ENCODE measurements at regions not wholly inside any gene's neighbourhood (a gene's known extent, or its start where the extent isn't known, plus 50 kb on each side); places are given as distances from the start of the nearest gene placed in this dataset.

- Histone ChIP-seq H3K23me2 (ENCODE audit: low read depth, low read length) (no peaks in the 10 kb centered on the region), H4K8ac (ENCODE audit: extremely low read depth, insufficient read depth, low read length) (no peak overlapping the region), H3K4me3 (ENCODE audit: extremely low read depth in 1 of 4, insufficient read depth in 2 of 4, low read depth in 3 of 4, low read length in 4 of 4) (no peak overlapping the region), H3K36me3 (ENCODE audit: control insufficient read depth in 2 of 4, insufficient read depth in 4 of 4, low read length in 3 of 4) (no peaks in the 10 kb centered on the region), H3K4ac (replicated peaks; ENCODE audit: insufficient read length, low read depth, low read length) (no peak overlapping the region), H3K27me3 (replicated peaks in 1 of 4; ENCODE audit: control insufficient read depth in 3 of 4, extremely low read depth in 1 of 4, insufficient read depth in 3 of 4, low read length in 3 of 4) (peaks cover 0 to 1% (median 0%) of the 10 kb centered on the region in 4 experiments; a peak in 1 of 7 replicates), H2AFZ (ENCODE audit: low read length) (no peak overlapping the region), H3K23ac (ENCODE audit: insufficient read length) (no peak overlapping the region), H3K56ac (replicated peaks; ENCODE audit: insufficient read length, low read depth, low read length) (no peak overlapping the region), H4K20me1 (replicated peaks in 1 of 2; ENCODE audit: control insufficient read depth in 1 of 2, insufficient read depth in 2 of 2, low read length in 2 of 2) (no peaks in the 10 kb centered on the region), H2AK5ac (ENCODE audit: low read depth, low read length) (no peak overlapping the region), H4K91ac (replicated peaks; ENCODE audit: insufficient read length, low read length) (no peak overlapping the region), H3K4me1 (replicated peaks in 1 of 4; ENCODE audit: control insufficient read depth in 3 of 4, insufficient read depth in 4 of 4, low read length in 3 of 4) (no peaks in the 10 kb centered on the region), H3K27ac (ENCODE audit: low read depth, low read length) (no peak overlapping the region), H3K14ac (ENCODE audit: insufficient read length) (no peak overlapping the region), H3K79me2 (ENCODE audit: control insufficient read depth in 1 of 2, insufficient read depth in 2 of 2, low read length in 2 of 2) (no peaks in the 10 kb centered on the region), H2BK20ac (ENCODE audit: low read length) (no peak overlapping the region), H3K9ac (replicated peaks in 1 of 4; ENCODE audit: extremely low read depth in 1 of 4, low read depth in 3 of 4, low read length in 3 of 4) (no peak overlapping the region), H3K9me3 (ENCODE audit: insufficient read depth in 2 of 2, low read depth in 1 of 2, low read length in 1 of 2) (no peaks in the 10 kb centered on the region), H3K79me1 (ENCODE audit: low read depth, low read length) (no peaks in the 10 kb centered on the region), H3K4me2 (ENCODE audit: insufficient read depth in 1 of 2, low read depth in 2 of 2, low read length in 2 of 2) (no peak overlapping the region), H2BK15ac (ENCODE audit: low read length) (no peak overlapping the region), H3K18ac (ENCODE audit: extremely low read depth, low read length) (no peak overlapping the region), H2BK12ac (ENCODE audit: low read depth, low read length) (no peak overlapping the region), H4K5ac (ENCODE audit: insufficient read length, low read depth, low read length) (no peak overlapping the region), H2BK120ac (replicated peaks; ENCODE audit: low read depth, low read length) (no peak overlapping the region), H2BK5ac (ENCODE audit: low read depth, low read length) (no peak overlapping the region)
- WGBS, 2 experiments (ENCODE audit: extremely low coverage in 1 of 2, insufficient coverage in 1 of 2, insufficient read length in 1 of 2, insufficient replicate concordance in 2 of 2, low coverage in 1 of 2, low lambda C conversion rate in 2 of 2, missing lambda C conversion rate in 1 of 2), result 96% methylated on average over 5 of the region's 5 CpGs; no CpG with 5 or more reads in 1 of the 2 experiments
- DNase-seq (ENCODE audit: low read depth in 1 of 2, low spot score in 2 of 2) (no peak), FAIRE-seq (no peak)
- TF ChIP-seq POLR2A (IDR thresholded peaks at IDR 0.05; ENCODE audit: control extremely low read depth in 1 of 2, low read depth in 2 of 2, low read length in 2 of 2) (no peak), RNF2 (IDR thresholded peaks at IDR 0.05; ENCODE audit: borderline replicate concordance, low read depth, low read length, missing control alignments, poor library complexity, severe bottlenecking) (no peak), KDM5A (IDR thresholded peaks at IDR 0.05; ENCODE audit: low read length) (no peak), KDM4A (IDR thresholded peaks at IDR 0.05; ENCODE audit: low read depth, low read length, severe bottlenecking) (no peak), GABPA (IDR thresholded peaks at IDR 0.05; ENCODE audit: borderline replicate concordance, insufficient read depth, low read length) (no peak), ZNF274 (IDR thresholded peaks at IDR 0.05; ENCODE audit: borderline replicate concordance, extremely low read depth, low read length) (no peak), RFX5 (IDR thresholded peaks at IDR 0.05; ENCODE audit: borderline replicate concordance, low read depth, low read length) (no peak), E2F6 (IDR thresholded peaks at IDR 0.05) (no peak), MAFK (IDR thresholded peaks at IDR 0.05; ENCODE audit: low read depth, low read length) (no peak), GTF2F1 (IDR thresholded peaks at IDR 0.05; ENCODE audit: borderline replicate concordance, low read depth, low read length) (no peak)
- TF ChIP-seq, protein P1, sequence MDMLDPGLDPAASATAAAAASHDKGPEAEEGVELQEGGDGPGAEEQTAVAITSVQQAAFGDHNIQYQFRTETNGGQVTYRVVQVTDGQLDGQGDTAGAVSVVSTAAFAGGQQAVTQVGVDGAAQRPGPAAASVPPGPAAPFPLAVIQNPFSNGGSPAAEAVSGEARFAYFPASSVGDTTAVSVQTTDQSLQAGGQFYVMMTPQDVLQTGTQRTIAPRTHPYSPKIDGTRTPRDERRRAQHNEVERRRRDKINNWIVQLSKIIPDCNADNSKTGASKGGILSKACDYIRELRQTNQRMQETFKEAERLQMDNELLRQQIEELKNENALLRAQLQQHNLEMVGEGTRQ (IDR thresholded peaks at IDR 0.05; ENCODE audit: low read length), result no peak
- CTCF ChIA-PET (ENCODE audit: partially characterized antibody), result no interaction called here
- POLR2A ChIA-PET (ENCODE audit: partially characterized antibody), result interaction anchor here (0.6 kb wide), 1 partner anchor 31 kb away, joined by 3 read pairs; no protein-coding TSS in a partner anchor
Observed at GRCh38 chr9:99595796-99596195, 225.9 kb upstream of the NR4A3 start.
